HG03060 (cell line): ENCODE measurements at regions not wholly inside any gene's neighbourhood (a gene's known extent, or its start where the extent isn't known, plus 50 kb on each side); places are given as distances from the start of the nearest gene placed in this dataset.

Experiments
- ATAC-seq: cut with Tn5 transposase; IDR thresholded peaks from one replicate; pipeline ENCODE4 v1.9.1; 2021; ENCODE audit warnings: low read depth, moderate number of reproducible peaks; ENCODE audit not compliant: unreplicated experiment

DNA sequence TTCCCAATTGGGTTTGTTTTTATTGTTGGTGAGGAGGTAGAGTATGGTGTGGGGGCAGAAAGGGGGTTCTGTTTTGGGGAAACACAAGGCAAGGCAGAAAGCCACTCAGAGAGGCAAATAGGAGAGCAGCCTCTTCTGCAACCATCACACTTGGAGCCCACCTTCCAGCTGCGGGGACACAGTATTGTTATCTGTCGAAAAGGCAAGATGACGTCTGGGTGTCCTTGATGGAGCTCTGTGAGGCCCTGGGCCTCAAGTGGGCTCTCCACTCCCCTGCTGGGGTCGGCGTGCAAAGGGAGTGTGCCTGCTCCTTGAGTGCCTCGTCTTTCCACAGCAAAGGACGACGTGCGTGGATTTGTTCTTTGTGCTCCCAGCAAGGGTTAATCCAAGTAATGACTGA, 227.6 kb downstream of the ANAPC1 start:
- ATAC-seq: no peak

DNA sequence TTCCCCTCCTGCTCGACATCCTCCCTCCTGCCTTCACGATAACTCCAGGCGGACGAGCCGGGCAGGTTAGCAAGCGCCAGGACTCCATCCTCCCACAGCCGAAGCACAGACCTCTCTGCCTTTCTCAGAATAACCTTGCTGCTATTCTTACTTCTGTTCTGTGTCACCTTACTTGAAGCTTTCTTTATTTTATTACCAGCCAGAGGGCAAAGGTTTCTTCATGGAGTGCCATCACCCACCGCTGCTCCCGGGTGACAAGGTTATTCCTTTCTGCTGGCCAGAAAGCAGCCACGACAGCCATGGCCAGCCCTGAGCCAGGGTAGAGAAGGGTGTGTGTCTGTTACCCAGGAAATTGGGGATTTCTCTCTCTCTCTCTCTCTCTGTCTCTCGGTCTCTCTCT, 227.1 kb downstream of the ANAPC1 start:
- no peak for ATAC-seq

DNA sequence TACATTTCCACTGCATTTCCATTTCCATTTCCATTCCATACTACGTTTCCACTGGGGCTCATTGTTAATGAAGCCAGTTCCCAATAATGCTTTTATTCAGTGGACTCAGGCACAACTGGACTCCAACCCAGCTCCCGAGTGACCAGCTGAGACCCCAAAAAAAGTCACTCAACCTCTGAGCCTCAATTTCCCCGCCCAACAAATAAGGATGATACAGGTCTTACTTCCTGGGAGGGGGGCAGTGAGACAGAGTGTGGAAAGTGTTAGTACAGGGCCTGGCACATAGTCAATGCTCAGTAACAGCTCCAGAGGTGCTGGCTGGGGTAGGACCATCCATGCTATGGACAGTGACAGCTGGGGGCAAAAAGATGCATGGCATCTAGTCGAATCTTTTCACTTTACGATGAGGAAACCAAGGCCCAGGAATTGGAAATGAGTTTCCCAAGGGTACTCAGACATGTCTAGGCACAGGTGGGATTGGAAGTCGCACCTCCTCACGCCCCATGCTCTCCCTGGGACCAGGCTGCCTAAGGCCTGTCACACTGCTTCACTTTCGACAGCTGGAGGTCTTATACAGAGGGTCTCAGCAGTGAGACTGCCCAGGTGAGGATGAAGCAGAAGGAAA, 226.5 kb downstream of the ANAPC1 start:
- no peak for ATAC-seq

DNA sequence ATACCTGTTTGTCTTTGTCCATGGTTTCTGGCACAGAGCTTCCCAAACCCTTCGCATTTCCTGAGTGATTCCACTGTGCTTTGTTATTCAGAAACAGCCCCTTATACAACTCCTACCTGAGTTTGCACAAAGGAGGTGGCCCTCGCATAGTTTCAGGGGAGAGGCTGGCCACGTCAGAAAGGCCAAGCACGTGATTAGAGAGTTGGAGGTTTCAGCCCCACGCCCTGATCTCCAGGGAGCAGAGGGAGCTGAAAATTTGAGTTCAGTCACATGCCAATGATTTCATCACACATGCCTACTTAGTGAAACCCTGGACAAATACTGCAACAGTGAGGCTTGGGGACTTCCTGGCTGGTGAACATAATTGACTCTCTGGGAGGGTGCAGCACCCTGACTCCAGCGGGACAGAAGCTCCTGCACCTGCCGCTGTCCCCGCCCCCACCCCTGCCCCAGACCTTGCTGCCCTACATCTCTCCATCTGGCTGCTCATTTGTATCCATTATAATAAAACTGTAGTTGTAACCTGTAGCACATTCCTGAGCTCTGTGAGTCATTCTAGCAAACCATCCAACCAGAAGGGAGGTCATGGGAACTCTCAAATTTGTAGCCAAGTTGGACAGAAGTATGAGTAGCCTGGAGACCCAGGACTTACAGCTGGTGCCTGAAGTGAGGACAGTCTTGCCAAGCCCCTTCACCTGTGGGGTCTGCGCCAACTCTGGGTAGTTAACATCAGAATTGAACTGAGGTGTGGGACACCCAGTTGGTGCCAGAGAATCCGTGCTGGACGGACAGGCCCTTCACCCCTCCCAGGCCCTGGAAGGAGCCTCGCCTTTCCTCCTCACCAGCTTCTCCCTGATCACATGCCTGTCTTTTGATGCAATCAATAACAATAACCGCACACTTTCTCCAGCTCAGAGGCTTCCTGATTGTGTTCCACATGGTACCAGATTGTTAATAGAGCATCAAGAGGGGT, 224.3 kb downstream of the ANAPC1 start:
- no peak for ATAC-seq

DNA sequence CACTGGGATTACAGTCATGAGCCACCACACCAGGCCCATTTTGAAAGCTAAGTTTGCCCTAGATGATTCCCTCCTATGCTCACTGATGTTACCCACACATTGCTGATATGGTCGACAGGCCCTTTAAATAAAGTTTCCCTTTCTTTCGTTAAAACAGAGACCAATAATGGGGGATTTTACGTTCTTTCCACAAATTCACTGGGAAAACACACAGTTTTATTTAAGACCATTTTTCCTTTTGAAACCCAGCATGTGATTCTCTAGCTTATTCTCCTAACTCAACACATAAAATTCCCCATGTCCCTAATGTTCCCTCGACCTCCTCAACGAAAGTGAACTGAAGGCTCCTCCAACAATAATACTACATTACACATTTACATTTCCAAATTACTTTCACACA, 223.2 kb downstream of the ANAPC1 start:
- ATAC-seq: no peak

DNA sequence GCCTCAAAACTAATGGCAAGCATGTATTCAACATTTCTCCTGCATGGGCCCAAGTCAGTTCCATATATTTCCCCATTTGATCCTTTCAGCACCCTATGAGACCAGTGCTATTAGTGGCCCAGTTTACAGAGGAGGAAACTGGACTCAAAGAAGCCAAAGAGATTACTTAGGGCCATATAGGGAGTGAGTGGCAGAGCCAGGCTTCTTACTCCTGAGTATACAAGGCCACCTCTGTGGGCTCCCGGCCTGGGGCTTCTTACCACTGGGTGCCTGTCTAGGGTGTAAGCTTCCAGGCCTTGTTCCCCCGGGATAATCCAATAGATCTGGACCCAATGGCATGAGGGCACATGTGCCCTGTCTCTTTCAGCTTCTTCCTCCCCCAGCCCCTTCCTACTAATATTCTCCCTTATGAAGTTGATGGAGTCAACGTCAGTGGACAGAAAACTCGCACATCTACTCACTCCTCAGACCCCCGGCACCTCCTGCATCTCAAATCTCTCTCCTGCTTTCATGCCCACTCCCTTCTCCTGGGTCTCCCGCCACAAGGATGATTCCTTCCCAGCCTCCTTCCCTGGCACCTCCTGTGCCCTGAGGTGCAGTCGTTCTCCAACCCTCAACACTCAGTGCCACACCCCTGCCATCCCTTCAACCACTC, 222.6 kb downstream of the ANAPC1 start:
- no peak for ATAC-seq

DNA sequence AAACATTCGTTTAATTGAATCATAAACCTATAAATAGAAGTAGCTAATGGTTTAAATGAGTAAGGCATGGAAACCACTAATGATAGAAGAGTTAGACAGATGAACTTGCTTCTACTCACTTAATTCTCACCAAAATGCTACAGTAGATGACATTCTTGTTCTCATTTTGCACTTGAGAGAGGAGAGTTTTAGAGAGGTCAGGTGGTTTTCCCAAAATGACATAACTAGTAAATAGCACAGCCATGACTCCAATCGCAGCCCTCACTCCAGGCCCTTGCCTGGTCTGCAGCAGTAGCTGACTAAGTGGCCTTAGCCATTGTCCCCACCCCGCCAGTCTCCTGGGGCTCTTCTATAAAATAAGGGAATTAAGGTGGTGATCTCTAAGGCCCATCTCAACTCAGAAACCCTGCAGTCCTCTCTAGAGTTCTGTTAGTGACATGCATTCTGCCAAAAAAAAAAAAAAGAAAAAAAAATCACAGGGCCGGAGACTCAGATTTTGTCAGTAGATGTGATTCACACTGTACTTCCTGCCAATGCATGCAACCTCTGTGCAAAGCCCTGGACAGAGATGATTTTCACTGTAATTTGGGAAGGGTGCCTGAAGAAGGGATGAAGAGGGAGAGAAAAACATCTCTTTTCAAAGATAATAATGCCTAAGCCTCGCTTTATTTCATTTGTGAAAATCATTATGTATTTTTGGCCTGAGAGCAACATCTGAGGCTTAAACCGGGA, 221.8 kb downstream of the ANAPC1 start:
- no peak for ATAC-seq

DNA sequence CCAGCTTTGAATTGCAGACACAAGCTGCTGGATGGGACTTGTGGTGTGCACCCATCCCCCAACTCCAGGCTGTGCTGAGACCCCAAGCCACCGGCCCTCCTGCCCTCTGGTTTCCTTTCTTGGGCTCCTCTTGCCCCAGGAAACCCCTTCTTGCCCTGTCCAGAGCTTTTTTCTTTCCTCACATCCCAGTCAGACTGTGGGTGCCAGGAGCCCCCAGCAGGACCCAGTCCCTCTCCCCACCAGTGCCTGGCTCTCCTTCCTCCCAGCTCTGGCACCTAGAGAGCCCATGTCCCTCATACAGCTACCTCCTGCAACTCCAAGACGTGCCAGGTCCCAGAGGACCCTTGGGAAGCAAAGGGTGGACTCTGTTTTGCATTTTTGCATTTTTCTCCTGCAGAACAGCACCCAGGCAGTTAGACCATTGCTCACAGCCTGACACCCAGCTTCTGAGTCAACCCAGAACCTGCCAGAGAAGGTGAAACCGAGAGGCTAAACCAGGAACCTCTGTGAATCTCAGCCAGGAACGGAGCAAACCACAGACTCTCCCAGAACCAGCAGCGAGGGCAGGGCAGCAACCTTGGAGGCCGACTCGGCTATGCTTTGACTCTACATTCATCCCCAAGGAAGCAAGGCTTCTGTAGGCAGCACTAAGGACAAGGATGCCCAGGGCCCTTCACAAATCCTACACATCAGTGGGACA, 221.1 kb downstream of the ANAPC1 start:
- ATAC-seq: no peak

DNA sequence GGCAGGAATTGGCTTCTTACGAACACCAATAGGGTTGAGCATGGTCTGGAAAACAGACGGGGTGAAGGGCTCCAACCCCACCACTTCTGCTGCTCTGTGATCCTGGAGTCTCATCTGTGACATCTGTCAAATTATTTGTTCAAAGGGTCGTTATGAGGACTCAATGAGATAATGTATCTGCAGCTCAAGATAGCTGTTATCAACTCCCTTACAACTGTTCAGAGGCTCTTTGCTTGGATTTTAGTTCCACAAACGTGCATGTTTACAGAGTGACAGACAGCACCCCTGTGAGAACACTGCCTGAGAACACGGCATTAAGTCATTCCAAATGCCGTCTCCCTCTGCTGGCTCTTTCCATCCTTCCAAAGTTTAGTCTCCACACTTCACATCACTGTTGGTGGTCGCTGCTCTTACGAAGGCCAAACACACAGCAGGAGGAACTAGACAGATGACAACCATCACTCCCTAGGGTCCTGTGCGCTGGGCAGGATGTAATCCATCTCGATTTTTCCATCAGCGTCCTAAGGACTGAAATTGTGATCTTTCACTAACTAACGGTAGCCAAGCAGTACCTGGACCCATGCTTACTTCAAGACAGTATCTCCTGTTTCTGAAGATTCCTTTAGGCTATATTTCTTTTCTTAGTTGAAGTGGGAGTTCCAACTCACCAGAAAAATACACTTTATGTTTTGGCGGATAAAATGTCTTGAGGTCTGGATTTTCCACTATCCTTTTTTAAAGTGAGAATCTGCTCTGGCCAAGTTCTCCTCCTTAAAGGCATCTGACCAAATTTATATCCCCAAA, 220.3 kb downstream of the ANAPC1 start:
- no peak for ATAC-seq

DNA sequence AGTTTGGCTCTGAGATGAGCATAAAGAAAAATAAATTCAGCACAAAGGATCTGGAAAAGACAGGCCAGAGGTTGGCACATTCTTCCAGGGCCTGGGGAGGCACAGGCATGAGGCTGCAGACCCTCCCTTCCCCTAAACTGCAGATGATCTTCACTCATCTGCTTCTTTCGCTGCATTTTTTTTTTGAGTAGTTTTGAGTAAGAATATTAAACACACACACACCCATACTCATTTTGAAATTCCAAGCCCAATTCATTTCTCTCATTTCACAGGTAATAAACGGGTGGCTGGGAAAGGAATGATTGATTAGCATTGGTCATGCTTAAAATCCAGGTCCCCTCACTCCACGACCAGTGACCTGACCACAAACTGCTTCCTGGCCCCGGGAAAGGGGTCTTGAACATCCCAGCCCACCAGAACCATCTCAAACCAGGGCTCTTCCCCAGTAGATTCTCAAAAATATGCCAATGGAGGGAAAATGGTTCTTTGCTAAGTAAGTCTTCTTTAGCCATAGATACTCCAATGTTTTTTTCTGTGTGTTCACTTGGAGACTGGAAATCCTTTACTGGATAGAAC, 219.6 kb downstream of the ANAPC1 start:
- no peak for ATAC-seq

DNA sequence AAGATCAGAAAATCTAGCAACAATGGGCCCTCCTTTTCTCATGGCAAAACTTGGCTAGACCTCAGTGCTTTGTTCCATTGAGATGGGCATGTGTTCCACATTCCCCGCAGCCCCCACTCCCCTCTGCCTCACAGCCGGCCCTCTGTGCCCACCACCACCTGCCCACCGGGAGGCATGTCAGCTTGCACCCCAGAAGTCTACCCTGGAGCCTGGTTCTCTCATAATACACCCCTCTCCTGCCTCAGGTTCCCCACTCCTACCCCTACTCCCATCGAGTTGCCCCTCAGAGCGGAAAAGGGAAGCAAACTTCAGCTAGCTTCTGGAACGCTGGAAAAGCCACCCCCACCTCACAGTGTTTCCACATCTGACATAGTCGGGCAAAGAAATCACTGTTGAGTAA, 219.0 kb downstream of the ANAPC1 start:
- ATAC-seq: no peak

DNA sequence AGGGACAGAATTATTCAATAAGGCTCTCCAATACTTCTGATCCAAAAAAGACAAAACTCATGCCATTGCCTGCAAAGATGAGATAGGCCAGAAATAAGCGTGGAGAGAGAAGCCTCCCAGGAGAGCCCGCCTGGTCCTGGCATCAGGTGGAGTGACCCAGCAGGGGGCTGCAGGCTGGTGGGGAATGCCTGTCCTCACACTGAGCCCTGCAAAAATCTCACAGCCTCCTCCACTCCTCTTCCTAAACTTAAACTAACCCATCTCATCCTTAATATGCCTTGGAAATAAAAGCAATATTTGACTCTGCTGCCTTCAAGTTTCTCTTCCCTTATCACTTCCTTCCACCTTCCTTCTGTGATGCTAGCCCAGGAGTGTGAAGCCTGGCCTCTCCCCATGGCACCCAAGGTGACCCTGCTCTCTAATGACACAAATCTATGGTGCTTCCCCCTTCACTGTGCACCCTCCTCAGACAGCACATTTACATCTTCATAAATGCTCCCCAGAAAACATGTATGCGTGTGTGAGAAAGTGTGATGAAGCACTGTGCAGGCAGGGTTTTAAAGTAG, 218.4 kb downstream of the ANAPC1 start:
- ATAC-seq: no peak

DNA sequence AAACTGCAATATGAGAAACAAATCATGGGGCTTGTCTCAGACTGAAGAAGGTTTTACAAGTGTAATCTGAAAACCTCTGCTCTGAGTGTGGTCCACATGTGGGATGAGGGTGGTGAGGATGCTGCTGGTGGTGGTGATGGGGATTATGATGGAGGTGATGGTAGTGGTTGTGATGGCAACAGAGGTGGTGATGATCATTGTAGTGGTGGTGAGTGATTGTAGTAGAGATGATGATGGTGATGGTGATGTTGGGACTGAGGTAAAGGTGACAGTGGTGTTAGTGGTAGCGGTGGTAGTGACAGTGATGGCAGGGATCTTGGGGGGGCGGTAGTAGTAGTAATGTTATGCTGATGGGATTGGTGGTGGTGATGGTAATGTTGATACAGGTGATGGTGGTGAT, 217.8 kb downstream of the ANAPC1 start:
- no peak for ATAC-seq

DNA sequence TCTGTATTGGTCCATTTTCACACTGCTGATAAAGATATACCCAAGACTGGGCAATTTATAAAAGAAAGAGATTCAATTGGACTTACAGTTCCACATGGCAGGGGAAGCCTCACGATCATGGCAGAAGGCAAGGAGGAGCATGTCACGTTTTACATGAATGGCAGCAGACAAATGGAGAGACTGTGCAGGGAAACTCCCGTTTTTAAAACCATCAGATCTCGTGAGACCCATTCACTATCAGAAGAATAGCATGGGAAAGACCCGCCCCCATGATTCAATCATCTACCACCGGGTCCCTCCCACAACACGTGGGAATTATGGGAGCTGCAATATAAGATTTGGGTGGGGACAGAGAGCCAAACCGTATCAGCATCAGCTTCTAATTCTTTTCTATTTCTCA, 217.0 kb downstream of the ANAPC1 start:
- ATAC-seq: no peak

DNA sequence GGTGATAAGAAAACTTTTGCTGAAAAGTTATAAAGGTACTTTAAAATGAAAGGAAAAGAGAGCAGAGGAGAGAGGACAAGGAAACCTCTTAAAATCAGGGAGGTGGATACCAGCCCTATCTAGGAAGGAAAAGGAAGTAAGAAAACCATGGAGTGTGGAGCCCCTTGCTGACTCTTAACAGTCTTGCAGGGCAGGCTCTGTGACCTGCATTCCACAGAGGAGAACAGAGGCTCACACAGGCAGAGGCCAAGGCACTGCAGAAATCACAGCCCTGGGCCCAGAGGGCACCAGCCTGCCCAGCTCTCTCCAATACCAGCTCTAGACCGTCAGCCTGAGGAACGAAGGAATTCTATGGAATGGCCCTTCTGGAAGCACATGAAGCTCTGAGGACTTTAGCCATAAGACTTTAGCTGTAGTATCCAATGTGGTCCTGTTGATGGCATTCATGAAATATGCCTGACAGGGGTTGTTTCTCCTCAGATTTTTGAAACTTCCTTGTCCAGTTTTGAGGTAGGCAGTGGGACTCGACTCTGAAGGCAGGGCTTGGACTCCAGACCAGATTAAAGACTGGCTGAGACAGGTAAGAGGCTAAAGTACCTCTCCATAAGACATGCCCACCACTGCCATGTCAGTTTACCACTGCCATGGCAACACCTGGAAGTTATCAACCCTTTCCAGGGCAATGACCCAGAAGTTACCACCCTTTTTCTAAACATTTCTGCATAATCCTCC, 216.3 kb downstream of the ANAPC1 start:
- ATAC-seq: no peak

DNA sequence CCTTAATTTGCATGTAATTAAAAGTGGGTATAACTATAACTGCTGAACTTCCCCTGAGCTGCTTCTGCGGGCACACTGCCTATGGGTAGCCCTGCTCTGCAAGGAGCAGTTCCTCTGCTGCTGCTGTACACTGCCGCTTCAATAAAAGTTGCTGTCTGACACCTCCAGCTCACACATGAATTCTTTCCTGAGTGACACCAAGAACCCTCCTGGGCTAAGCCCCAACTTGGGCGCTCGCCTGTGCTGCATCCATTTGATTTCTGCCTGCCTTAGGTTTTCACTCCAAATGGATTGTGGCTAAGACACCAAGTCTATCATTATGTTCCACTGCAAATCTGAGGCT, 215.7 kb downstream of the ANAPC1 start:
- ATAC-seq: no peak

DNA sequence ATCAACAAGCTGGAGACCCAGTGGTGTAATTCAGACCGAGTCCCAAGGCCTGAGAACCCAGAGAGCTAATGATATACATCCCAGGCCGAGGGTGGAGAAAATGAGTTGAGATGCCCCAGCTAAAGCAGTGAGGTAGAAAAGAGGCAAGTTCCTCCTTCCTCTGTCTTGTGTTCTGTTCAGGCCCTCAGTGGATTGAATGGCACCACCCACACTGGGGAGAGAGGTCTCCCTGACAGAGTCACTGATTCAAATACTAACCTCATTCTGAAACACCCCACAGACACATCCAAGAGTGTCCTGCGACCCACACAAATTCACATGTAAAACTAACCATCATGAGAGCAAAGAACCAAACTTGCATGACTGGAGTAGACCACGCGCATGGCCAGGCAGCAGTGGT, 215.3 kb downstream of the ANAPC1 start:
- no peak for ATAC-seq
